Hepatocyte (in vitro differentiated cells): ENCODE measurements at regions not wholly inside any gene's neighbourhood (a gene's known extent, or its start where the extent isn't known, plus 50 kb on each side); places are given as distances from the start of the nearest gene placed in this dataset.

ENCODE experiments used
- DNase-seq: peaks from one replicate; pipeline ENCODE4 v3.0.0-alpha.2; 2016; ENCODE audit warnings: low spot score
- H2AFZ ChIP-seq: fragments of 200-600 bp; sonication (generic); 2 replicates; pipeline ENCODE4 v1.6.0; 2016; ENCODE audit warnings: antibody characterized with exemption, mild to moderate bottlenecking
- H3K27ac ChIP-seq: fragments of 200-600 bp; sonication (generic); 2 replicates; pipeline ENCODE4 v1.5.1; 2016; ENCODE audit warnings: mild to moderate bottlenecking
- H3K27me3 ChIP-seq: fragments of 200-600 bp; sonication (generic); 2 replicates; pipeline ENCODE4 v1.6.1; 2016
- H3K36me3 ChIP-seq: fragments of 200-600 bp; sonication (generic); replicated peaks from 2 replicates; pipeline ENCODE4 v1.5.1; 2016; ENCODE audit warnings: low read depth; ENCODE audit not compliant: insufficient read depth
- H3K4me1 ChIP-seq: fragments of 200-600 bp; sonication (generic); 2 replicates; pipeline ENCODE4 v1.5.1; 2016; ENCODE audit warnings: mild to moderate bottlenecking, moderate library complexity; ENCODE audit not compliant: insufficient read depth
- H3K4me2 ChIP-seq: fragments of 200-600 bp; sonication (generic); 2 replicates; pipeline ENCODE4 v1.6.0; 2016
- H3K4me3 ChIP-seq: fragments of 200-600 bp; sonication (generic); 2 replicates; pipeline ENCODE4 v1.5.1; 2016; ENCODE audit warnings: mild to moderate bottlenecking
- H3K79me2 ChIP-seq: fragments of 200-600 bp; sonication (generic); 2 replicates; pipeline ENCODE4 v1.6.0; 2017; ENCODE audit warnings: mild to moderate bottlenecking
- H3K9me2 ChIP-seq: fragments of 200-600 bp; sonication (generic); replicated peaks from 2 replicates; pipeline ENCODE4 v1.6.0; 2017; ENCODE audit warnings: mild to moderate bottlenecking; ENCODE audit not compliant: insufficient read depth
- H3K9me3 ChIP-seq: fragments of 200-600 bp; sonication (generic); 2 replicates; pipeline ENCODE4 v1.5.1; 2016; ENCODE audit warnings: low read depth, mild to moderate bottlenecking
- H4K20me1 ChIP-seq: fragments of 200-600 bp; sonication (generic); 2 replicates; pipeline ENCODE4 v1.6.0; 2016; ENCODE audit warnings: mild to moderate bottlenecking; ENCODE audit not compliant: insufficient read depth, poor library complexity, severe bottlenecking
- EZH2 ChIP-seq: fragments of 200-600 bp; sonication (generic); IDR thresholded peaks from 2 replicates; pipeline ENCODE4 v1.6.1; 2016; ENCODE audit warnings: antibody characterized with exemption, mild to moderate bottlenecking, borderline replicate concordance
- EZH2phosphoT487 ChIP-seq: fragments of 200-600 bp; sonication (generic); IDR thresholded peaks from one replicate; pipeline ENCODE4 v1.6.1; 2018; ENCODE audit warnings: antibody characterized with exemption, mild to moderate bottlenecking, low read depth, moderate library complexity; ENCODE audit not compliant: unreplicated experiment, severe bottlenecking
- WGBS: methylation state at CpG from one replicate; pipeline ENCODE4 v1.1.6; 2016; ENCODE audit warnings: low lambda C conversion rate; ENCODE audit errors: missing lambda C conversion rate; 5-methylcytosine and 5-hydroxymethylcytosine counted together
- TF ChIP-seq, protein P1 (sequence below): fragments of 200-600 bp; sonication (generic); IDR thresholded peaks from 2 replicates; pipeline ENCODE4 v1.5.1; 2016; ENCODE audit warnings: antibody characterized with exemption, mild to moderate bottlenecking; ENCODE audit not compliant: poor library complexity

DNA sequence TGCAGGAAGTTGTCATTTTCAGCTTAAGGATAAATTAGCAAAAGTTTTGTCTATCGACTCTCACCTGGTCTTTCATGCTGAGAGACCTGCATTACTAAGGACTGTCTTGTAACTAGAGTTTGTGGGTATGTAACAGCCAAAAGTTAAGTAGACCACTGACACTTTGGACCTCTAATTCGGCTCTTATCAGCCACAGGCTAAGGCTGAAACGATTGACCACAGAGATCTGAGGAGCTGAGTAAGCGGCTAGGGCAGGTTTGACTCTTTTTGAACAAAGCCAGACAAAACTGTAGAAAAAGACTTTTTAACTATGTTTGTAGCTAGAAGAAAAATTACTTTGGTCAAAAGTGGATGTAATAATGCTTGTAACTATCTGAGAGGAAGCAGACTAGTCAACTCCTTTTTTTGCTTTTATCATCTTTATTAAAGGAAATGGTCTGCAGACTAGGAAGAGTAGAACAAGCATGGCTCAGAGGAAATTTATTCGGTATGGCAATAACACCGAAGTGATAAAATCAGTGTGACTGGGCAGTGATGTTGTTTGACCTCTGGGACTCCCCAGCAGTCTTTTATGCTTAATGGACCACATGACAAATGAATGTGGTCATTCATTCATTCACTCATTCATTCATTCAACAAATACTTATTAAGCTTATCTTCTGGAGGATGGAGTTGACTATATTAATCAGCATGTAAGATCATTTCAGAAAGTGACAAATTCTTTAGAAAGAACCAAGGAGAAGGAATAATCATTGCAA, 725.0 kb upstream of the HS3ST5 start:
- Histone ChIP-seq H3K79me2 (no peaks in the 10 kb centered on the region), H3K9me2 (no peaks in the 10 kb centered on the region), H4K20me1 (no peaks in the 10 kb centered on the region), H3K9me3 (no peaks in the 10 kb centered on the region), H3K4me2 (no peak overlapping the region), H3K4me1 (peaks cover 4% of the 10 kb centered on the region), H3K27ac (no peak overlapping the region), H3K36me3 (no peaks in the 10 kb centered on the region), H3K4me3 (no peak overlapping the region), H2AFZ (no peak overlapping the region), H3K27me3 (no peaks in the 10 kb centered on the region)
- no peak for DNase-seq
- TF ChIP-seq EZH2phosphoT487 (no peak), EZH2 (no peak)
- TF ChIP-seq, protein P1, sequence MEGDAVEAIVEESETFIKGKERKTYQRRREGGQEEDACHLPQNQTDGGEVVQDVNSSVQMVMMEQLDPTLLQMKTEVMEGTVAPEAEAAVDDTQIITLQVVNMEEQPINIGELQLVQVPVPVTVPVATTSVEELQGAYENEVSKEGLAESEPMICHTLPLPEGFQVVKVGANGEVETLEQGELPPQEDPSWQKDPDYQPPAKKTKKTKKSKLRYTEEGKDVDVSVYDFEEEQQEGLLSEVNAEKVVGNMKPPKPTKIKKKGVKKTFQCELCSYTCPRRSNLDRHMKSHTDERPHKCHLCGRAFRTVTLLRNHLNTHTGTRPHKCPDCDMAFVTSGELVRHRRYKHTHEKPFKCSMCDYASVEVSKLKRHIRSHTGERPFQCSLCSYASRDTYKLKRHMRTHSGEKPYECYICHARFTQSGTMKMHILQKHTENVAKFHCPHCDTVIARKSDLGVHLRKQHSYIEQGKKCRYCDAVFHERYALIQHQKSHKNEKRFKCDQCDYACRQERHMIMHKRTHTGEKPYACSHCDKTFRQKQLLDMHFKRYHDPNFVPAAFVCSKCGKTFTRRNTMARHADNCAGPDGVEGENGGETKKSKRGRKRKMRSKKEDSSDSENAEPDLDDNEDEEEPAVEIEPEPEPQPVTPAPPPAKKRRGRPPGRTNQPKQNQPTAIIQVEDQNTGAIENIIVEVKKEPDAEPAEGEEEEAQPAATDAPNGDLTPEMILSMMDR = no peak
- WGBS = 26% methylated on average over 6 of the region's 6 CpGs

DNA sequence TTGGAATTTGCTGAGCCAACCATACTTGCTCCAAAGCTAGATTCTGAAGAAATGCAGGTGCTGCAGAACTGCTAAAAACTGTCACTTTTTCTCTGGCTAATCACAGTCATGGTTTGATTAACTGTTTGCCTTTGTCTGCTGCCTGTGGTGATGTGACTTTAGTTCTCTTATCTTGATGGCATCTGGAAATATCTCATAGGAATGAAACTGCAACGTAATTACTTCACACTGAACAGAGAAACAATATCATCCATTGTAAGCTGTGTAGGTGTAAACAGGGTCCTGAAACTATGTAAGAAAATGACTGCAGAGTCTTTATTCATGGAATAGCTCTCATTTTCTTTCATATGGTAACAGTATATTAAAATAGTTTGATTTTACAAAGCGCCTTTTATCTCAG, 721.9 kb upstream of the HS3ST5 start:
- H3K27ac ChIP-seq = no peak overlapping the region
- H3K4me1 ChIP-seq = peaks cover 4% of the 10 kb centered on the region
- H4K20me1 ChIP-seq = no peaks in the 10 kb centered on the region
- no peaks in the 10 kb centered on the region for H3K79me2 ChIP-seq
- 60% methylated on average over 2 of the region's 2 CpGs for WGBS
- H3K9me2 ChIP-seq = no peaks in the 10 kb centered on the region
- H3K27me3 ChIP-seq = no peaks in the 10 kb centered on the region
- TF ChIP-seq EZH2phosphoT487 (no peak), EZH2 (no peak)
- TF ChIP-seq, protein P1 = no peak
- no peaks in the 10 kb centered on the region for H3K9me3 ChIP-seq
- H3K4me2 ChIP-seq = no peak overlapping the region
- no peak overlapping the region for H2AFZ ChIP-seq
- H3K4me3 ChIP-seq = no peak overlapping the region
- H3K36me3 ChIP-seq = no peaks in the 10 kb centered on the region
- no peak for DNase-seq

- H3K27ac ChIP-seq = no peak overlapping the region
- no peak overlapping the region for H3K4me3 ChIP-seq
- H3K36me3 ChIP-seq = no peaks in the 10 kb centered on the region
- no peak for DNase-seq
- H3K4me1 ChIP-seq = peaks cover 4% of the 10 kb centered on the region
- no peaks in the 10 kb centered on the region for H4K20me1 ChIP-seq
- H3K27me3 ChIP-seq = no peaks in the 10 kb centered on the region
- TF ChIP-seq EZH2 (no peak), EZH2phosphoT487 (no peak)
- TF ChIP-seq, protein P1 = no peak
- no peak overlapping the region for H2AFZ ChIP-seq
- H3K9me2 ChIP-seq = no peaks in the 10 kb centered on the region
- H3K9me3 ChIP-seq = no peaks in the 10 kb centered on the region
- H3K4me2 ChIP-seq = no peak overlapping the region
- H3K79me2 ChIP-seq = no peaks in the 10 kb centered on the region
Measured at GRCh38 chr6:115060581-115060980, 717.8 kb upstream of the HS3ST5 start.
